Heart right ventricle (tissue), 16 donors: ENCODE measurements at regions not wholly inside any gene's neighbourhood (a gene's known extent, or its start where the extent isn't known, plus 50 kb on each side); places are given as distances from the start of the nearest gene placed in this dataset.

Experiments
- ATAC-seq, 8 donors: fragments of 200-7000 bp; cut with Tn5 transposase; one replicate each; pipeline ENCODE4 v1.9.1; 2020; ENCODE audit warnings: mild to moderate bottlenecking in 8 of 8, moderate library complexity in 8 of 8, moderate number of reproducible peaks in 1 of 8
- DNase-seq, 2 donors: peaks; one replicate each; pipeline ENCODE4 v3.0.0-alpha.2; 2020
- H3K27ac ChIP-seq, 10 donors: fragments of 200-600 bp; sonication (generic) in 2 of 10; one replicate each; pipeline versions ENCODE4 v1.5.0 to v1.8.0; 2020 to 2022; ENCODE audit warnings: mild to moderate bottlenecking in 3 of 10
- H3K27me3 ChIP-seq, 7 donors: fragments of 200-600 bp; one replicate each; pipeline ENCODE4 v1.8.0; 2021 to 2022; ENCODE audit warnings: mild to moderate bottlenecking in 2 of 7
- H3K36me3 ChIP-seq, 9 donors: fragments of 200-600 bp; sonication (generic) in 1 of 9; one replicate each; pipeline versions ENCODE4 v1.5.0 to v1.8.0; 2020 to 2022; ENCODE audit warnings: mild to moderate bottlenecking in 2 of 9
- H3K4me1 ChIP-seq, 9 donors: fragments of 200-600 bp; sonication (generic) in 1 of 9; one replicate each; pipeline versions ENCODE4 v1.5.0 to v1.8.0; 2020 to 2022; ENCODE audit warnings: mild to moderate bottlenecking in 4 of 9
- H3K4me3 ChIP-seq, 10 donors: fragments of 200-600 bp; sonication (generic) in 2 of 10; one replicate each; pipeline versions ENCODE4 v1.5.0 to v1.8.0; 2020 to 2022; ENCODE audit warnings: mild to moderate bottlenecking in 7 of 10, moderate library complexity in 2 of 10
- H3K9me3 ChIP-seq, 11 donors: fragments of 200-600 bp in 10 of 11; sonication (generic) in 2 of 11; one replicate each; pipeline versions ENCODE4 v1.5.0 to v1.8.0; 2013 to 2022; ENCODE audit warnings: mild to moderate bottlenecking in 2 of 11, control low read depth in 1 of 11, moderate library complexity in 1 of 11
- WGBS, 2 donors: extraction: QIAGEN DNeasy Blood & Tissue Kit; methylation state at CpG; one replicate each; pipeline ENCODE4 v1.1.7; 2013; ENCODE audit warnings: inconsistent platforms in 1 of 2; 5-methylcytosine and 5-hydroxymethylcytosine counted together
- intact Hi-C, 10 donors: fragments of 100-400 bp; cut with DNase I; formaldehyde crosslinking; loops; one replicate each; pipeline versions ENCODE4 v1.11.1 to v1.14.2; 2022
- TF ChIP-seq, protein P1 (sequence below), 9 donors: fragments of 200-600 bp; sonication (generic) in 2 of 9; IDR thresholded peaks; one replicate each; pipeline versions ENCODE4 v1.5.0 to v1.8.0; 2021 to 2022; ENCODE audit warnings: antibody characterized with exemption in 9 of 9, mild to moderate bottlenecking in 5 of 9, moderate library complexity in 1 of 9
- donor health status: Arrhythmogenic right ventricular cardiomyopathy.
- donor health status: ischemic (EF 13 %, LVEDD 7.1; RV severe dilation, severe dysfunction).
- donor health status: healthy with polysubstance abuse.
- donor health status: DM: no; HTN: yes; CAD: no.
- donor health status: DM: no; HTN: no; CAD: no.
- donor health status: ischemic (EF 25% LVEDD 6.9; RV normal size, moderate dysfunction).
- donor health status: ischemic (EF 25% LVEDD 5.7; RV mildly dilated, moderate dysfunction).
- donor health status: healthy.
- donor health status: DM: yes; HTN: yes; CAD: no.
- donor health status: Ischemic cardiomyopathy.
- donor health status: ischemic (EF 35%, LVEDD 5.7; RV mildly dilated, moderate dysfunction).
- donor health status: nonischemic (EF 11% LVEDD 7.7; RV severe dilation, severe dysfunction).
- donor health status: DM: yes; HTN: yes; CAD: no.
- donor health status: PGD.
- donor health status: ischemic (EF 29% LVEDD 5.4; RV normal size, mild dysfunction).
- donor health status: nonischemic (EF 23%, LVEDD 6.1; RV moderate dilation, normal function).

GRCh38 chr13:99844421-99844820, 127.1 kb downstream of the ZIC5 start:
- no peak for DNase-seq
- no peak overlapping the region for H3K27ac ChIP-seq

GRCh38 chr13:99843872-99844271, 127.7 kb downstream of the ZIC5 start:
- H3K36me3 ChIP-seq: no peaks in the 10 kb centered on the region
- peaks cover 0 to 6% (median 0%) of the 10 kb centered on the region in 9 donors for H3K4me1 ChIP-seq
- 90 to 93% methylated on average over 9 of the region's 9 CpGs for WGBS, 2 donors
- H3K9me3 ChIP-seq: no peaks in the 10 kb centered on the region
- TF ChIP-seq, protein P1, sequence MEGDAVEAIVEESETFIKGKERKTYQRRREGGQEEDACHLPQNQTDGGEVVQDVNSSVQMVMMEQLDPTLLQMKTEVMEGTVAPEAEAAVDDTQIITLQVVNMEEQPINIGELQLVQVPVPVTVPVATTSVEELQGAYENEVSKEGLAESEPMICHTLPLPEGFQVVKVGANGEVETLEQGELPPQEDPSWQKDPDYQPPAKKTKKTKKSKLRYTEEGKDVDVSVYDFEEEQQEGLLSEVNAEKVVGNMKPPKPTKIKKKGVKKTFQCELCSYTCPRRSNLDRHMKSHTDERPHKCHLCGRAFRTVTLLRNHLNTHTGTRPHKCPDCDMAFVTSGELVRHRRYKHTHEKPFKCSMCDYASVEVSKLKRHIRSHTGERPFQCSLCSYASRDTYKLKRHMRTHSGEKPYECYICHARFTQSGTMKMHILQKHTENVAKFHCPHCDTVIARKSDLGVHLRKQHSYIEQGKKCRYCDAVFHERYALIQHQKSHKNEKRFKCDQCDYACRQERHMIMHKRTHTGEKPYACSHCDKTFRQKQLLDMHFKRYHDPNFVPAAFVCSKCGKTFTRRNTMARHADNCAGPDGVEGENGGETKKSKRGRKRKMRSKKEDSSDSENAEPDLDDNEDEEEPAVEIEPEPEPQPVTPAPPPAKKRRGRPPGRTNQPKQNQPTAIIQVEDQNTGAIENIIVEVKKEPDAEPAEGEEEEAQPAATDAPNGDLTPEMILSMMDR (IDR thresholded peaks at IDR 0.05): no peak
- intact Hi-C loops: no loop called here
- no peak for DNase-seq
- ATAC-seq: no peak
- no peak overlapping the region for H3K4me3 ChIP-seq
- no peaks in the 10 kb centered on the region for H3K27me3 ChIP-seq
- no peak overlapping the region for H3K27ac ChIP-seq

More at GRCh38 chr13:99844421-99844820, 127.1 kb downstream of the ZIC5 start:
- intact Hi-C loops: no loop called here
- no peak overlapping the region for H3K4me3 ChIP-seq
- peaks cover 0 to 6% (median 0%) of the 10 kb centered on the region in 9 donors for H3K4me1 ChIP-seq
- no peaks in the 10 kb centered on the region for H3K36me3 ChIP-seq
- TF ChIP-seq, protein P1 (IDR thresholded peaks at IDR 0.05): no peak
- WGBS, 2 donors: 76 to 79% methylated on average over 8 of the region's 8 CpGs
- no peaks in the 10 kb centered on the region for H3K27me3 ChIP-seq
- ATAC-seq: no peak
- no peaks in the 10 kb centered on the region for H3K9me3 ChIP-seq

GRCh38 chr13:99842405-99842804, 129.2 kb downstream of the ZIC5 start:
- 38 to 44% methylated on average over 1 of the region's 1 CpG for WGBS, 2 donors
- Histone ChIP-seq H3K36me3 (no peaks in the 10 kb centered on the region), H3K27me3 (no peaks in the 10 kb centered on the region), H3K9me3 (no peaks in the 10 kb centered on the region), H3K27ac (no peak overlapping the region), H3K4me1 (peaks cover 0 to 6% (median 0%) of the 10 kb centered on the region in 9 donors), H3K4me3 (no peak overlapping the region)
- DNase-seq: no peak
- ATAC-seq: peak in 2 of 8 donors; percentile 51 to 59
- intact Hi-C loops: no loop called here
- TF ChIP-seq, protein P1 (IDR thresholded peaks at IDR 0.05): no peak

- DNase-seq (no peak), ATAC-seq (no peak)
- TF ChIP-seq, protein P1 (IDR thresholded peaks at IDR 0.05): no peak
- no peaks in the 10 kb centered on the region for H3K36me3 ChIP-seq
- WGBS, 2 donors: 86 to 90% methylated on average over 4 of the region's 4 CpGs
- no peaks in the 10 kb centered on the region for H3K27me3 ChIP-seq
- intact Hi-C loops: no loop called here
- H3K4me1 ChIP-seq: no peaks in the 10 kb centered on the region
- H3K27ac ChIP-seq: no peak overlapping the region
- no peaks in the 10 kb centered on the region for H3K9me3 ChIP-seq
- no peak overlapping the region for H3K4me3 ChIP-seq
Measured at GRCh38 chr13:99836291-99836690, 135.3 kb downstream of the ZIC5 start.
